GM21528 (cell line): ENCODE measurements at regions not wholly inside any gene's neighbourhood (a gene's known extent, or its start where the extent isn't known, plus 50 kb on each side); places are given as distances from the start of the nearest gene placed in this dataset.
"Not testable (repeated sequence)": the region's sequence is repeated elsewhere in the genome, so short reads cannot be mapped to it uniquely, and the experiment has no call there.

Experiments
- ATAC-seq: cut with Tn5 transposase; IDR thresholded peaks from one replicate; pipeline ENCODE4 v1.9.1; 2021; ENCODE audit warnings: mild to moderate bottlenecking, moderate library complexity; ENCODE audit not compliant: unreplicated experiment, low FRiP score

DNA sequence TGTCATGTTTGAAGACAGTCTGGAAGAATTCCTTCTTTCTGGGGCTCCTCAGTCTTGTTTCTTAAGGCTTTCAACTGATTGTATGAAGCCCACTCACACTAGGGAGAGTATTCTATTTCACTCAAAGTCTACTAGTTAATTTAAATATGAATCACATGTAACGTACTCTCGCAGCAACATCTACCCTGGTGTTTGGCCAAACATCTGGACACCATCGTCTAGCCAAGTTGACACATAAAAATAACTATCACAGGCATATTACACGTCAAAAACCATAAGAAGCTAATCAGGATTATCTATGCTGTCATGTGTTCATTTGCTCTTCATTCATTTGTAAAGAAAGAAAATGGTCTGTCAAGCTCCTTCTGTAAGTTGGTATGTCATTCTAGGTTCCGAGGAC lies 787.4 kb downstream of the KCNJ2 start:
- no peak for ATAC-seq

DNA sequence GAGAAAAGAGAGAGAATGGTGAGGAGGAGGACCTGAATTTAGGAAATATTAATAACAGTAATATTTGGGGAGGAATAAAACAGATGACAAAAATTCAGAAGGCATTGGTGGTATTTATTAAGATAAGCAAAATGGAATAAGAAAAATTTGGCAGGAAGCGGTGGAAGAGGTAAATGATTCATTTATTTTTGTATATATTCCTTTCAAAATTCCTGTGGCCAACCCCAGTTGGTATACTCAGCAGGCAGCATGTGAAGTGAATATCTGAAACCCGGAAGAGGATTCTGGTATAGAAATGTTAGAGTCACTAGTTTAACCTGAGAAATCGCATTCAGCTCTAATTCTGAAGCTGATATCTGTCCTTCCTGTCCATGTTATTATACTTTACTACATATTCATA lies 792.0 kb downstream of the KCNJ2 start:
- ATAC-seq, result no peak

DNA sequence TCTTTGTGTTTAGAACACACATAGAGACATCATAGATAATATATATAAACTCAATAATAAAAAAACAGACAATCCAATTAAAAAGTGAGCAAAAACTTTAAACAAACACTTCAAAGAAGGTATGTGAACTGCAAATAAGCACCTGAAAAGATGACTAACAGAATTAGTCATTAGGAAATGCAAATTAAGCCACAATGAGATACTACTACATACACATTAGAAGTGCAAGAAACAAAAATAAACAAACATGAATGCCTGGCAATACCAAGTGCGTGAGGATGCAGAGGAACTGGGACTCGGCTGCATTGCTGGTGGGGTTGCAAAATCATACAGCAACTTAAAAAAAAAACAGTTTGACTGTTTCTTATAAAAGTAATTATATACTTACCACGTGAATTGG lies 799.0 kb downstream of the KCNJ2 start:
- no peak for ATAC-seq

DNA sequence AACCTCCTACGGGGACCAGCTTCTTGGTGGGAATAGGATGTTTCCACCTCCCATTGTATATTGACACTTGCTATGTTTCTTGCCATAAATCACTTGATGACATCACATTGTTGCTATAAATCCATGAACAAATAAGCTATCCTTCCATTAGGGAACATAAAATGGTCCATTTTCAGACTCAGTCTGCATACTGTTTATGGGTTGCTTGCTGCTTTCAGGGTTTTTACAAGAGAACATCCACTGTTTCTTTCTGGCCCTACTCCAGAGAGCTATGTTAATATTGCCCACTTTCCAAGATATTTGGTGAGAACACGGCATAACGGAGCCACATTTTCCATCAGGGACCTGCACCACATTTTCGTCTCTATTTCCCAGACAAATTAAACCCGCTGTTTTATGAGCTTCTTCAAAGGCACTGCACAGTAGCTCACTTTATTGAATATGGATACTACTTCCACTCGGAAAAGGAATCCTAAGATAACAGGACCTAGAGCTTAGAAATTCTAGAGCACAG lies 800.2 kb downstream of the KCNJ2 start:
- ATAC-seq, result no peak

DNA sequence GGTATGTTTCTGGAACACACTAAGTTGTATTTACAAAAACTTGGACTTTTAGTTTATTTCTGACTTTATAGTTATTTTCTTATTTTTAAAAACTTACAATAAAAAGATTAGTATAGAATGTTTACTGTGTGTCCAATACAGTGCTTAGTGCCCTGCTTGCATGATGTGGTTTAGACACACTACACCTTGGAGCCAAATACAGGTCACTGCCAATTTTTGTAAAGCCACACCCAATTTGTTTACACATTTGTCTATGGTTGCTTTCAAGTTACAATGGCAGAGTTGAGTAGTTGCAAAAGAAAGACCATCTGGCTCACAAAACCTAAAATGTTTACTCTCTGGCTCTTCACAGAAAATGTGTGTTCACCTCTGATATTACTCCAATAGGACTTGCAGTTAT lies 807.1 kb downstream of the KCNJ2 start:
- no peak for ATAC-seq

DNA sequence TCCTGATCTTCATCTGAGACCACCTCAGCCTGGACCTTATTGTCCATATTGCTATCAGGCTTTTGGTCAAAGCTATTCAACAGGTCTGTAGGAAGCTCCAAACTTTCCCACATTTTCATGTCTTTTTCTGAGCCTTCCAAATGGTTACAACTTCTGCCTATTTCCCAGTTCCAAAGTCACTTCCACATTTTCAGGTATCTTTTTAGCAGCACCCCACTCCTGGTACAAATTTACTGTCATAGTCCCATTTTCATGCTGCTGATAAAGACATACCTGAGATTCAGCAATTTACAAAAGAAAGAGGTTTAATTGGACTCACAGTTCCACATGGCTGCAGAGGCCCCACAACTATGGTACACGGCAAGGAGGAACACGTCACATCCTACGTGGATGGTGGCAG lies 815.5 kb downstream of the KCNJ2 start:
- ATAC-seq, result no peak

DNA sequence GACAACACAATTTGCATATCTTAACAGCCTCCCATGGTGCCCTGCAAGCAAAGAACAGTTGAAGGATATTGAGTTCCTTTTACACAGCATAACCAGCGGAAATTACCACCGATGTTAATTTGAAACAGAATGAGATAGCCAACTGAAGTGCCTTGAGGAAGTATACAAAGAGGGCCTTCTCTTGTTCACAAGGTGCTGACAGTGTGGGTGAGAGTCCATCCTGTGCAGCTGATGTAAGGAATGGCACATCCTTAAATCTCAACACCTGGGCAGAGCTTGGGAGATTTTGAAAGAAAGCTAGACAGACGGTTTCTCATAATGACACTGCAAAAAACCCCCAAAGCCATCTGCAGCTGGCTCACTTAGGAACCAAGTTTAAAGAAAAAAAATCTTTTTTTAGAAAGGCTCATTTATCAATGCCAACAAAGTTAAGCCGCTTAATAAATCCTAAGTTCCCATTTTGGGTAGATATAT lies 818.6 kb downstream of the KCNJ2 start:
- ATAC-seq, result no peak

DNA sequence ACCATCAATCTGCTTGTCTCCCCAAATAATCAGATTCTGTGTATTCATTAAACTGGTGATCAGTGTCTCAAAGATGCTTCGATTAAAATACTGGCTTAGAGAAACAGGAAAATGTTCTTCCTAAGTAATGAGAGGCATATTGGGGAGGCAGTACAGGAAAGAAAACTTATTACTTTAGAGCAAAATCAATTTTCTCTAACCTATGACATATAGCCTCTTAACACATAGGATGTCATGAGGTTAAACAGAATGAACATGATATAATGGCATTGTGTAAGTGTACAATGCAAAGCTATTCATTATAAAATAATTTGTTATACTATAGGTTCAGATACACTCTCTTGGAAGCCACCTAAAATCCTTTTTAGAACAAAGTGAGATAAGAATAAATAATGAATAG lies 819.3 kb downstream of the KCNJ2 start:
- no peak for ATAC-seq

DNA sequence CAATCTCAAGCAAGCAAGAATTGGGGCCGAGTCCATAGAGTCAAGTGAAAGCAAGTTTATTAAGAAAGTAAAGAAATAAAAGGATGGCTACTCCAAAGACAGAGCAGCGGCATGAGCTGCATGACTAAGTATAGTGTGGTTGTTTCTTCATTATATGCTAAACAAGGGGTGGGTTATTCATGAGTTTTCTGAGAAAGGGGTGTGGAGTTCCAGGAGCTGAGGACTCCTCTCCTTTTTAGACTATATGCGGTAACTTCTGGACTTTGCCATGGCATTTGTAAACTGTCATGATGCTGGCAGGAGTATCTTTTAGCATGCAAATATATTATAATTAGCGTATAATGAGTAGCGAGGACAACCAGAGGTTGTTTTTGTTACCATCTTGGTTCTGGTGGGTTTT lies 819.9 kb downstream of the KCNJ2 start:
- no peak for ATAC-seq

DNA sequence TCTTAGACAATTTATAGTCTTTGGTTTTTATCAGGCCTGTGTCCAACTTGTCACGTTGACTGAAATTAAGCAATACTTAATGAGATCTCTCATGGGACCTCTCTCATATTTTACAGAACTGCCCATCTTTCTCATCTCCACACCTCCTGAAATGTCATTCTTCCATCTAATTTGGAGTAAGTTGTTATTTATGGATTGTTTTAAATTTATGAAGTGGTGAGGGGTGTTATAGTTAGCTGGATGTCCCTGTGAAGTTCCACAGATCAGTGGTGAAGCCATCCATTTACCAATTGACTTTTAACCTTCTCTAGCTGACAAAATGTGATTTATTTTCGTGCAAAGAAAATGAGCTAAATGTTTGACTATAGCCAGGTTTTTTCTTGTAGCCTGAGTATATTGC lies 824.9 kb downstream of the KCNJ2 start:
- no peak for ATAC-seq

DNA sequence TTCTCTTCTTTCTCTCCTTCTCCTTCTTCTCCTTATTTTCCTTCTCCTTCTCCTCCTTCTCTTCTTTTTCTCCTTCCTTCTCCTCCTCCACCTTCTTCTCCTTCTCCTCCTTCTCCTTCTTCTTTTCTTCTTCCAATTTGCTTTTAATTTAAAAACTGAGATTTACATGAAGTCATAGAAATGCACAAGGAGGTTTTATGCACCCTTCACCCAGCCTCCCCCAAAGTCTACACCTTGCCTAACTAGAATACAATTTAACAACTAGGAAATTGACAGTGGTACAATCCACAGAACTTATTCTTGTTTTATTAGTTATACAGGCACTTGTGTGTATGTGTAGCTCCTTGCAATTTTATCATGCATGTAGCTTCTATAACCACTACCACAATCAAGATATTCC lies 826.7 kb downstream of the KCNJ2 start:
- ATAC-seq, result no peak

DNA sequence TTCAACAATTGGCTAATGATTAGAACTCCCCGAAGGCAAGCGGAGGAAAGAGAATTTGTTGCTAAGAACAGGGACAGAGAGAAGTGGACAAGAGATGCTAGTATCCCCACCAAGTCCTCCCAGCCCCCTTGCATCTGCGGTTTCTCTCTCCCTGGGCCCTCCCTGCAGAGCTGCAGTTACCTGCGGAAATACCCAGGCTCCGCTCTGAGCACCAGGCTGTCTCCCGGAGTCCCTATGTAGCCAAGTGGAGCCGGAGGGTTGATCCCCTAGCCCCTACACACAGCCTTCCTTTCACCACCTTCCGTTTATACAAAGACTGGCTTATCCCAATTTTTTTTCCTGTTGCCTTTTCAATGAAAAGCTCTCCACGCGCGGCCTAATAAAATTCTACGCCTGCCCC lies 834.4 kb downstream of the KCNJ2 start:
- ATAC-seq, result no peak

DNA sequence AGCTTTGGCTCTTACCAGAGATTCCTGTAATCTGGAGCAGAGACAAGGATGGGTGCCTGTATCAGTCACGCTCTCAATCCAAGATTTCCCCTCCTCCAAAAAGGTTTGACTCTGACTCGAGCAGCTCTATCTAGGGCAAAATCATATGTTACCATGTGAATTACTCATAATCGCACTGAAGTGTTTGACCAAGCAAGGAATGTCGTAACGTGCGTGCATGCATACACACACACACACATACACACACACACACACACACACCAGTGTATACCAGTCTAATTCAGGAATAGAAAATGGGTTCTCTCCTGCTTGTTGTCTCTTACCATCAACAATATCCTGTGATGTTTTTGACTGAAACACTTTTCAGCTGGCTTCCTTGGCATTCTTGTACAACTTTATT lies 835.1 kb downstream of the KCNJ2 start:
- no peak for ATAC-seq

DNA sequence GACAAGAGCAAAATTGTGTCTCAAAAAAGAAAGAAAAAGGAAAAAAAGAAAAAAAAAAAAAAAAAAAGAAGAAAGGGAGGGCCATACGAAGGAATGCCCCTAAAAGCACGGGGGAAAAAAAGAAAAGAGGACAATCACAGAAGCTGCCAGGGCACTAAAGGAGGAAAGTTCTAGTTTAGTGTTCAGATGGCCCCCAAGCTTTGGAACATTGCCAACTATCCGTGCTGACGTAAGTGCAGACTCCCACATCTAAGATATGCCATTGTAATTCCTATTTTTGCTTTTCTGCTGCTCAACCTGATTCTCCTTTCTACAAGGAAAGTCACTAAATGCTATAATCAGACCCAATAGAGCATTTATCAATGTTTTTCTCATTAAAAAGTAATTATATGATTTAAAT lies 842.1 kb downstream of the KCNJ2 start:
- ATAC-seq, result no peak

DNA sequence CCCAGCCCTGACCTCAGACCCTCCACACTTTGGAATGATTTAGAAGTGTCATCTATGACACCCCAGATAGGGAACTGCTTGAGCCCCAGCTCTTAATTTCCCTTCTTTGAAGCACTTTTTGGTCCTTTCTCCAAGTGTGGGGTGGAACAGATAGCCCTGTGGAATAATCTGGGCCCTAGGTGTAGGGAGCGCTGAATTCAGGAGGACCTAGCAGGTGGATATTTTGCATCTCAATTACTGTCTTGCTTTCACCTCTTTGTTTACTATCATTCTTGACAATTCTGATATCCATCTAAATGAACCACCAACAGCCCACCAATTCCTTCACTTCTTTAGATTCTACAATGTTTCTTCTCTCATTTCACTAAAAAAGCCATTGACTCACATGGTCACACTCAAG lies 850.4 kb downstream of the KCNJ2 start:
- no peak for ATAC-seq

DNA sequence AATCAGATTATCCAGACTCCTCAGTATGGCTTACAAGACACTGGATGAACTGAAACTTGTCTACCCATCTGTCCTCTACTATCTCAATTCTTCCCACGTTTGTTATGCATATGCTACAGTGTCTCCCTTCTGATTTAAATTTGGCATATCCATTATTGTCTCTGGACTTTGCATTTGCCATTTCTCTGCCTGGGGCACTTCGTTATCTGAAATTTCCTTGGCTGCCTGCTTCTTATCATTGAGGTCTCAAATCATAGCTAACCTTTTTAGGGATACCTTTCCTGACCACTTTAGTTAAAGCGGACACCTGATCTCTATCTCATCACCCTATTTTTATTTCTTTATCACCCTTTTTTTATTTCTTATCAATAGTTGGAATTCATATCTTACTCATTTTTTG lies 853.4 kb downstream of the KCNJ2 start:
- no peak for ATAC-seq

DNA sequence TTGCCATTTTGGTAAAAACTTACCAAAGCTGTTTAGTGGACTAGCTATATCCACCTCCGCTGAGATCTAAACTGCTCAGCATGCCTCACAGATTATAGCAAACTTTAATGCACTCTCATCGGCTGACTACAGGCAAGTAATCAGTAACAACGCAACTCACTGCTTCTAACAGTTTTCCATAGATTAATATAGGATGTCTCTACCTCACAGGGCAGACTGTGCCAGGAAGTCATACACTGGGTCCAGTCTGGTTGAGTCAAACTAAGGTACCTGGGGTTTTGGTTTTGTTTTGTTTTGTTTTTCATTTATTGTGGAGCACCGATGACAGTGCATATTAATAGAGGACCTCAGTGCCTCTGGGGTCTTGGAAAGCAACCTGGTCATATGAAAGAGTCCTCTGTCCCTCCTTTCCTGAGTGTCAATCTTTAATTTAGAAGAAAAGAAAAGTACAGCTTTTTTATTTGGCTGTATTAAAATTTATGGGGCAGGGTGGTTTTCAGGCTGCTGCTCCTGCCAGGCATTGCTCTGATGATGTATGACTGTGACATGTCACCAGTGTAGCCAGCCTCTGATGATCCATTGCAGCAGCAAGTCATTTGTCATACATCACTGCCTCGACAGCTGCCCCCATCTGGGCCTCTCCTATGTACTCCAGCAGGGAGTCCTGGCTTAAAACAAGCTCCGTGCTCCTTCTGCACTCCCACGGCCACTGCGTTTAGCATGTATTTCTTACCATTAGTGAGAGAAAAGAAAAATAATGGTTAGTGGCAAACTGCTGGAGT lies 854.1 kb downstream of the KCNJ2 start:
- no peak for ATAC-seq

DNA sequence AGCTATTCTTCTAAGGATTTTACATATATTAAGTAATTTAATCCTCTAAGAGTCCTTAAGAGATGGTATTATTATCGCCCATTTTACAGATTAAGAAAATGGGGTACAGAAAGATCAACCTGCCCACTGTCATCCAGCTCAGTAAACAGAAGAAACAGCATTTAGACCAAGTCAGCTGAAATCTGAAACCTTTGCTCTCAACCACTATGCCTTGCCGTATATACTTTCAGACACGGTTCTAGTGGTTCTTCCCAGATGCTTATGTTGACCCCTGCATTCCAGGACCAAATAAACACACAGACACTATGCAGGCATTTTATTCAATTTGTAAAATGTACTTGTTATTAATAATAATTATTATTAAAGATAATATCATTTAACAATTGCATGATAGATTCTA lies 854.8 kb downstream of the KCNJ2 start:
- no peak for ATAC-seq

DNA sequence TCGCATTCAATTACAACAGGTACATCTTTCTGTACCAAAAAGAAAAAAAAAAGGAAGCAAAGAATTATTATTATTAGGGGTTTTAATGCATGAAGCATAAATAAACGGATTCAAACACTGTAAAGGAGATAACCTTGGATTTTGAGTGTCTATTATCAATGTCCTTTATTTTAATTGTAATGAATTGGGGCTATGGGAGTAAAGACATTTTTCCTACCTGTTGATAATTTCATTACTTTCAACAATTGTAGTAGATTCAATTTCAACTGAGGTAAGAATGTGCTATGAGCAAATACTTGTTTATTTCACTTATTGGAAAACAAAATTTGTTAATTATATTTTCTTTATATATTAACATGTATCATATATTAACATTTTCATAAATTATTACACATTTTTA lies 855.6 kb downstream of the KCNJ2 start:
- ATAC-seq, result no peak

DNA sequence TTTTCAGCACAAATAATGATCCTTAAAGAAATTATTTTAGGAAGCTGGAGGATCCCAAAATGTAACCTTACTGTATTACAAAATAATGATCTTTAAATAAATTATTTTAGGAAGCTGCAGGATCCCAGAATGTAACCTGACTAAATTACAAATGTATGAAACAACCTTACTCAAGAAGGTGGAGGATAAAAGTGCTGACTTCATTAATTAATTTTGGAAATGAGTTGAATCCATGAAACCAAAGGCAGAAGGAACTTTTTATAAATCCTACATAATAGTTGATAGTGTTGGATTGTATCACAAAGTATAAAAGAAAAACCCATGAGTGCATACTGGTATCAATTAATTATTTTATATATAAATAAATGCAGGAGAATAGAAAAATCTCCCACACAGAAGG lies 859.9 kb downstream of the KCNJ2 start:
- ATAC-seq, result no peak

DNA sequence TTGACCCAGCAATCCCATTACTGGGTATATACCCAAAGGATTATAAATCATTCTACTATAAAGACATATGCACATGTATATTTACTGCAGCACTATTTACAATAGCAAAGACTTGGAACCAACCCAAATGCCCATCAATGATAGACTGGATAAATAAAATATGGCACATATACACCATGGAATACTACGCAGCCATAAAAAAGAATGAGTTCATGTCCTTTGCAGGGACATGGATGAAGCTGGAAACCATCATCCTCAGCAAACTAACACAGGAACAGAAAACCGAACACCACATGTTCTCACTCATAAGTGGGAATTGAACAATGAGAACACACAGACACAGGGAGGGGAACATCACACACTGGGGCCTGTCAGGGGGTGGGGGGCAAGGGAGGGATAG lies 862.0 kb downstream of the KCNJ2 start:
- ATAC-seq, result not testable (repeated sequence)

DNA sequence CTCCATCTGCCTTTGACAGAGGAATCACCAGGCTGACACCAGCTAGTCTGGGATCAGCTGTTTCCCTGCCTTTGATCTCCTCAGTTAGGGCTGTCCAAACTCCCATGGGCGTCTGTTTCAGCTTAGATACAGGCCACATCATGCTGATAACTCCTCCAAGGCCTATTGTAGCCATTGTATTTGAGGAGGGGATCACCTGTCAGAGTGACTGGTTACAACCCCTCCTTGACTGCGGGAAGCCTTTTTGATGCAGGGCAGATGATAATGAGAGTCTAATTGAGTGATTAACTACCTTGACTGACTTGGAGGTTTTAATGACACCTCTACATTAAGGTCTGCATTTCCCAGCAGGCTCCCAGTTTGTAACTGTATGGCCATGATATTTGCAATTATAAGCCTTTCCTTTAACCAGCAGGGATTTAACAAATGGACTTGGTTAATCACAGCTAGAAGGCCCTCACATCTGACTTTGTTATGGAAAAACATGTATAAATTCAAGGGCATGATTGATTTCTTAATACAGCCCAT lies 863.5 kb downstream of the KCNJ2 start:
- no peak for ATAC-seq
